ENCODE measurements at regions not wholly inside any gene's neighbourhood (a gene's known extent, or its start where the extent isn't known, plus 50 kb on each side); places are given as distances from the start of the nearest gene placed in this dataset.

- DNase-seq: no peak
Observed at GRCh38 chr19:28884786-28885476, 328.0 kb downstream of the UQCRFS1 start.

- peak in 2 of 3 donors; percentile 22 for DNase-seq
Observed at GRCh38 chr19:28883241-28883693, 329.7 kb downstream of the UQCRFS1 start.

GRCh38 chr19:28882818-28883217 lies 330.1 kb downstream of the UQCRFS1 start:
- DNase-seq: no peak

GRCh38 chr19:28881616-28882015 lies 331.3 kb downstream of the UQCRFS1 start:
- DNase-seq: no peak

GRCh38 chr19:28880735-28881401 lies 332.1 kb downstream of the UQCRFS1 start:
- DNase-seq: no peak

GRCh38 chr19:28878862-28879566 lies 333.9 kb downstream of the UQCRFS1 start:
- DNase-seq: peak; percentile 72 to 80 (median 78)

GRCh38 chr19:28876609-28877123 lies 336.3 kb downstream of the UQCRFS1 start:
- DNase-seq: peak in 2 of 3 donors; percentile 19 to 40

- no peak for DNase-seq
Observed at GRCh38 chr19:28874742-28875141, 338.2 kb downstream of the UQCRFS1 start.

GRCh38 chr19:28873301-28873700 lies 339.6 kb downstream of the UQCRFS1 start:
- no peak for DNase-seq

- DNase-seq: no peak
Observed at GRCh38 chr19:28871099-28871725, 341.7 kb downstream of the UQCRFS1 start.

- DNase-seq: no peak
Observed at GRCh38 chr19:28869459-28869858, 343.5 kb downstream of the UQCRFS1 start.

- no peak for DNase-seq
Observed at GRCh38 chr19:28868836-28869235, 344.1 kb downstream of the UQCRFS1 start.

GRCh38 chr19:28867978-28868377 lies 345.0 kb downstream of the UQCRFS1 start:
- no peak for DNase-seq

- DNase-seq: peak in 1 of 3 donors; percentile 7
Observed at GRCh38 chr19:28864577-28865042, 348.3 kb downstream of the UQCRFS1 start.

GRCh38 chr19:28864024-28864503 lies 348.9 kb downstream of the UQCRFS1 start:
- no peak for DNase-seq

- DNase-seq: no peak
Observed at GRCh38 chr19:28862238-28862637, 350.7 kb downstream of the UQCRFS1 start.

- no peak for DNase-seq
Observed at GRCh38 chr19:28859811-28860210, 353.1 kb downstream of the UQCRFS1 start.

GRCh38 chr19:28858933-28859332 lies 354.0 kb downstream of the UQCRFS1 start:
- no peak for DNase-seq

- DNase-seq: no peak
Observed at GRCh38 chr19:28857967-28858366, 355.0 kb downstream of the UQCRFS1 start.

- no peak for DNase-seq
Observed at GRCh38 chr19:28855216-28855615, 357.7 kb downstream of the UQCRFS1 start.

- DNase-seq: peak in 1 of 3 donors; percentile 18
Observed at GRCh38 chr19:28847468-28847867, 365.5 kb downstream of the UQCRFS1 start.

Measured in muscle of back (tissue), 3 donors.